ENCODE measurements at regions not wholly inside any gene's neighbourhood (a gene's known extent, or its start where the extent isn't known, plus 50 kb on each side); places are given as distances from the start of the nearest gene placed in this dataset.

DNA sequence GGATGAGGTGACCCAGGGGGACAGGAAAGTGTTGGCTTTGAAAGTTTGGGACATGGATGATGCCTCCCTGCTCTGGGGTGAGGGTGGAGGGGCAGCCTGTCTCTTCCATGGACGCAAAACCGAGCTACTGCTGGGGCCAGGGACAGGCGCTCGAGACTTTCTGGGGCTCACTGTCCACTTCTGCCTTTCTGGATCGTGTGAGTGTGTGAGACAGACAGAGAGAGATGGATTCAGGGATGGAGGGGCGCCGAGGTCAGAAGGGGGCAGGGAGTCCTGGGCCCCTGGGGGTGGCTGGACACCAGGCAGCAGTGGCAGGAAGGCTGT lies 78.0 kb upstream of the GATA5 start (continued):
- no peak for TF ChIP-seq ZBTB40 (IDR thresholded peaks at IDR 0.05)
- no peak for TF ChIP-seq ZBTB40 (CRISPR knock-in tag; IDR thresholded peaks at IDR 0.05)
- TF ChIP-seq CBX2 (IDR thresholded peaks at IDR 0.05; ENCODE audit: low read depth, low read length), result no peak
- no peak for TF ChIP-seq CBX2 (CRISPR knock-in tag; IDR thresholded peaks at IDR 0.05; ENCODE audit: low read depth)

DNA sequence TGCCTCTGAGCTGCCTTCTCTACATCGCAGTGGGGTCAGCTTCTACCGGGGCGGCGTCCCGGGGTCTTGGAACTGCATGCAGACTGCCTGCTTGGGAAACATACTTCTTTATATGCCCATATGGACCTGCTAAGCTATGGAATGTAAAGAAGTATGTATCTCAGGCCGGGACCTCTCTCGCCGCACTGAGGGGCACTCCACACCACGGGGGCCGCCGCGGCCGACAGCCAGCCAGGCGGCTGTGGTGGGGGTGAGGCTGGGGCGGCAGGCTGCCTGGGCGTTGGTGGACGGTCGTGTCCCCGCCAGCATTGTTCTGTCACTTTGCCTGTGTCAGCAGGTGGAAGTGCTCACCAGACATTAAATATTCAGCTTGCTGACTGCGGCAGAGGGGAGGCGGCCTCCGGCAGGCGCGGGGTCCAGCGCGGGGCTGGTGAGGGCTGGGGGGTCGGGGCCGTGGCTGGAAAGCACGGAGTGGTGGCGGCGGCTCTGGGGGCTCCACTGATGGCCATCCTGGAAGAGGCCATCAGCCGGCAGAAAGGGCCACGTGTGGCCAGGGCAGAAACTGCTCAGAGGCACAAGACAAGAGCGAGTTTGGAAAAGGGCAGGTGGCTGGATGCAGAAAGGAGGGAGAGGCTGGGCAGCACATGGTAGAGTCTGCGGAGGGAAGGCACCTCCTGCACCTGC lies 78.6 kb upstream of the GATA5 start:
- H3K4me1 ChIP-seq (ENCODE audit: insufficient read depth, low read length), result peaks cover 25% of the 10 kb centered on the region
- no peak overlapping the region for H2AFZ ChIP-seq (ENCODE audit: low read length)
- POLR2A ChIA-PET, result no interaction called here
- ATAC-seq (no peak), FAIRE-seq (no peak), DNase-seq (ENCODE audit: low spot score) (no peak)
- H3K9me3 ChIP-seq (ENCODE audit: low read length), result no peaks in the 10 kb centered on the region
- in situ Hi-C loops (cut with HindIII; ENCODE audit: extremely low pct_ligation_motif_present, low pct_unique_long_range_greater_than_20kb) (no loop called here), intact Hi-C loops (cut with micrococcal nuclease; ENCODE audit: unreplicated experiment) (no loop called here)
- H3K79me2 ChIP-seq (ENCODE audit: insufficient read depth, low read length), result no peaks in the 10 kb centered on the region
- H3K27ac ChIP-seq (ENCODE audit: extremely low read length, insufficient read depth, low read length), result no peak overlapping the region
- H3K9ac ChIP-seq (ENCODE audit: insufficient read depth, low read depth, low read length), result no peak overlapping the region
- CTCF ChIA-PET (ENCODE audit: low intra/inter-chr PET ratio, low total read pairs), result no interaction called here
- H3K36me3 ChIP-seq (replicated peaks in 1 of 2; ENCODE audit: control insufficient read depth in 1 of 2, insufficient read depth in 2 of 2, low read length in 2 of 2), result no peaks in the 10 kb centered on the region
- peaks cover 69 to 98% of the 10 kb centered on the region in 2 experiments for H3K27me3 ChIP-seq (ENCODE audit: control insufficient read depth in 1 of 2, insufficient read depth in 2 of 2, low read length in 2 of 2)
- no peak overlapping the region for H3K4me2 ChIP-seq (ENCODE audit: low read depth, low read length)
- no TSS peak for BruUV-seq (replicated peaks)
- 51% methylated on average over 35 of the region's 35 CpGs for WGBS (ENCODE audit: low lambda C conversion rate)
- peaks cover 2% of the 10 kb centered on the region; the same call in 1 of the 2 replicates for H4K20me1 ChIP-seq (ENCODE audit: insufficient read depth, low read length)
- no peak overlapping the region for H3K4me3 ChIP-seq (replicated peaks in 1 of 3; ENCODE audit: insufficient read depth in 1 of 3, low read depth in 2 of 3, low read length in 3 of 3)
- 0 out of 2 replicates have a peak, but pooled peaks have one; percentile 87 for TF ChIP-seq MTF2 (CRISPR knock-in tag; IDR thresholded peaks at IDR 0.05; ENCODE audit: borderline replicate concordance)
- TF ChIP-seq, protein P1, sequence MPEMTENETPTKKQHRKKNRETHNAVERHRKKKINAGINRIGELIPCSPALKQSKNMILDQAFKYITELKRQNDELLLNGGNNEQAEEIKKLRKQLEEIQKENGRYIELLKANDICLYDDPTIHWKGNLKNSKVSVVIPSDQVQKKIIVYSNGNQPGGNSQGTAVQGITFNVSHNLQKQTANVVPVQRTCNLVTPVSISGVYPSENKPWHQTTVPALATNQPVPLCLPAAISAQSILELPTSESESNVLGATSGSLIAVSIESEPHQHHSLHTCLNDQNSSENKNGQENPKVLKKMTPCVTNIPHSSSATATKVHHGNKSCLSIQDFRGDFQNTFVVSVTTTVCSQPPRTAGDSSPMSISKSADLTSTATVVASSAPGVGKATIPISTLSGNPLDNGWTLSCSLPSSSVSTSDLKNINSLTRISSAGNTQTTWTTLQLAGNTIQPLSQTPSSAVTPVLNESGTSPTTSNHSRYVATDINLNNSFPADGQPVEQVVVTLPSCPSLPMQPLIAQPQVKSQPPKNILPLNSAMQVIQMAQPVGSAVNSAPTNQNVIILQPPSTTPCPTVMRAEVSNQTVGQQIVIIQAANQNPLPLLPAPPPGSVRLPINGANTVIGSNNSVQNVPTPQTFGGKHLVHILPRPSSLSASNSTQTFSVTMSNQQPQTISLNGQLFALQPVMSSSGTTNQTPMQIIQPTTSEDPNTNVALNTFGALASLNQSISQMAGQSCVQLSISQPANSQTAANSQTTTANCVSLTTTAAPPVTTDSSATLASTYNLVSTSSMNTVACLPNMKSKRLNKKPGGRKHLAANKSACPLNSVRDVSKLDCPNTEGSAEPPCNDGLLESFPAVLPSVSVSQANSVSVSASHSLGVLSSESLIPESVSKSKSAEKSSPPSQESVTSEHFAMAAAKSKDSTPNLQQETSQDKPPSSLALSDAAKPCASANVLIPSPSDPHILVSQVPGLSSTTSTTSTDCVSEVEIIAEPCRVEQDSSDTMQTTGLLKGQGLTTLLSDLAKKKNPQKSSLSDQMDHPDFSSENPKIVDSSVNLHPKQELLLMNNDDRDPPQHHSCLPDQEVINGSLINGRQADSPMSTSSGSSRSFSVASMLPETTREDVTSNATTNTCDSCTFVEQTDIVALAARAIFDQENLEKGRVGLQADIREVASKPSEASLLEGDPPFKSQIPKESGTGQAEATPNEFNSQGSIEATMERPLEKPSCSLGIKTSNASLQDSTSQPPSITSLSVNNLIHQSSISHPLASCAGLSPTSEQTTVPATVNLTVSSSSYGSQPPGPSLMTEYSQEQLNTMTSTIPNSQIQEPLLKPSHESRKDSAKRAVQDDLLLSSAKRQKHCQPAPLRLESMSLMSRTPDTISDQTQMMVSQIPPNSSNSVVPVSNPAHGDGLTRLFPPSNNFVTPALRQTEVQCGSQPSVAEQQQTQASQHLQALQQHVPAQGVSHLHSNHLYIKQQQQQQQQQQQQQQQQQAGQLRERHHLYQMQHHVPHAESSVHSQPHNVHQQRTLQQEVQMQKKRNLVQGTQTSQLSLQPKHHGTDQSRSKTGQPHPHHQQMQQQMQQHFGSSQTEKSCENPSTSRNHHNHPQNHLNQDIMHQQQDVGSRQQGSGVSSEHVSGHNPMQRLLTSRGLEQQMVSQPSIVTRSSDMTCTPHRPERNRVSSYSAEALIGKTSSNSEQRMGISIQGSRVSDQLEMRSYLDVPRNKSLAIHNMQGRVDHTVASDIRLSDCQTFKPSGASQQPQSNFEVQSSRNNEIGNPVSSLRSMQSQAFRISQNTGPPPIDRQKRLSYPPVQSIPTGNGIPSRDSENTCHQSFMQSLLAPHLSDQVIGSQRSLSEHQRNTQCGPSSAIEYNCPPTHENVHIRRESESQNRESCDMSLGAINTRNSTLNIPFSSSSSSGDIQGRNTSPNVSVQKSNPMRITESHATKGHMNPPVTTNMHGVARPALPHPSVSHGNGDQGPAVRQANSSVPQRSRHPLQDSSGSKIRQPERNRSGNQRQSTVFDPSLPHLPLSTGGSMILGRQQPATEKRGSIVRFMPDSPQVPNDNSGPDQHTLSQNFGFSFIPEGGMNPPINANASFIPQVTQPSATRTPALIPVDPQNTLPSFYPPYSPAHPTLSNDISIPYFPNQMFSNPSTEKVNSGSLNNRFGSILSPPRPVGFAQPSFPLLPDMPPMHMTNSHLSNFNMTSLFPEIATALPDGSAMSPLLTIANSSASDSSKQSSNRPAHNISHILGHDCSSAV (CRISPR knock-in tag; IDR thresholded peaks at IDR 0.05; ENCODE audit: borderline replicate concordance), result no peak

All from HepG2 (cell line).